MCF 10A (cell line): ENCODE measurements at regions not wholly inside any gene's neighbourhood (a gene's known extent, or its start where the extent isn't known, plus 50 kb on each side); places are given as distances from the start of the nearest gene placed in this dataset.

Source experiments
- BruUV-seq: library from RNA; stranded (reverse); fragments of 400-500 nt; replicated peaks from 2 replicates; lab custom pipeline; 2021; lab: Mats Ljungman, UMichigan
- CTCF ChIA-PET: fragments of 300-600 bp; sonication (Branson Sonifier 250); formaldehyde crosslinking; extraction: SDS; loops from one replicate; lab custom pipeline; 2021; ENCODE audit warnings: antibody characterized with exemption, inconsistent platforms; lab: Yijun Ruan, JAX
- POLR2A ChIA-PET: fragments of 300-600, 350-650 bp; sonication (Branson Sonifier 250); formaldehyde crosslinking; extraction: SDS; loops from one replicate; lab custom pipeline; 2020; ENCODE audit warnings: antibody characterized with exemption, inconsistent platforms; lab: Yijun Ruan, JAX
- DNase-seq: peaks from one replicate; pipeline ENCODE4 v3.0.0-alpha.2; 2018; ENCODE audit not compliant: unreplicated experiment
- H3K27ac Mint-ChIP-seq: one replicate; pipeline ENCODE4 v1.8.0; 2022; ENCODE audit warnings: mild to moderate bottlenecking, low read depth, mixed read lengths; ENCODE audit not compliant: unreplicated experiment
- H3K27me3 Mint-ChIP-seq: one replicate; pipeline ENCODE4 v1.8.0; 2022; ENCODE audit warnings: mixed read lengths; ENCODE audit not compliant: insufficient read depth, unreplicated experiment
- H3K36me3 Mint-ChIP-seq: one replicate; pipeline ENCODE4 v1.8.0; 2022; ENCODE audit warnings: mild to moderate bottlenecking, moderate library complexity, mixed read lengths; ENCODE audit not compliant: insufficient read depth, unreplicated experiment
- H3K4me1 Mint-ChIP-seq: one replicate; pipeline ENCODE4 v1.8.0; 2022; ENCODE audit warnings: mixed read lengths; ENCODE audit not compliant: insufficient read depth, unreplicated experiment
- H3K4me3 Mint-ChIP-seq: one replicate; pipeline ENCODE4 v1.8.0; 2022; ENCODE audit warnings: mild to moderate bottlenecking, moderate library complexity, mixed read lengths; ENCODE audit not compliant: unreplicated experiment
- H3K9me3 Mint-ChIP-seq: one replicate; pipeline ENCODE4 v1.8.0; 2022; ENCODE audit warnings: mixed read lengths; ENCODE audit not compliant: unreplicated experiment
- CTCF ChIP-seq: fragments of 200-600 bp; IDR thresholded peaks from one replicate; pipeline ENCODE4 v1.8.0; 2022; ENCODE audit warnings: antibody characterized with exemption, mild to moderate bottlenecking; ENCODE audit not compliant: unreplicated experiment
- intact Hi-C: fragments of 100-400 bp; cut with micrococcal nuclease; formaldehyde crosslinking; loops from 2 replicates; pipeline ENCODE4 v1.14.1; 2022

GRCh38 chr10:59561477-59562121 is 148.1 kb downstream of the SLC16A9 start:
- no peak overlapping the region for H3K27ac Mint-ChIP-seq
- DNase-seq = peak; percentile 34
- TF ChIP-seq CTCF = no peak
- H3K4me3 Mint-ChIP-seq = no peak overlapping the region
- ChIA-PET CTCF (interaction anchor here (0.6 to 1.0 kb wide), 4 partner anchors 12 to 303 kb away, joined by 3 to 5 read pairs (median 3); no protein-coding TSS in a partner anchor), POLR2A (no interaction called here)
- no TSS peak for BruUV-seq
- H3K4me1 Mint-ChIP-seq = no peaks in the 10 kb centered on the region
- H3K9me3 Mint-ChIP-seq = no peaks in the 10 kb centered on the region
- H3K36me3 Mint-ChIP-seq = no peaks in the 10 kb centered on the region
- peaks cover 19% of the 10 kb centered on the region for H3K27me3 Mint-ChIP-seq
- intact Hi-C loops = no loop called here

- H3K27ac Mint-ChIP-seq = no peak overlapping the region
- POLR2A ChIA-PET = no interaction called here
- no peak for TF ChIP-seq CTCF
- no TSS peak for BruUV-seq
- H3K36me3 Mint-ChIP-seq = no peaks in the 10 kb centered on the region
- CTCF ChIA-PET = interaction anchor here (0.6 to 0.8 kb wide), 2 partner anchors 28 to 303 kb away, joined by 3 read pairs; no protein-coding TSS in a partner anchor
- intact Hi-C loops = no loop called here
- DNase-seq = no peak
- no peak overlapping the region for H3K4me3 Mint-ChIP-seq
- H3K27me3 Mint-ChIP-seq = peaks cover 24% of the 10 kb centered on the region
- no peaks in the 10 kb centered on the region for H3K4me1 Mint-ChIP-seq
- no peaks in the 10 kb centered on the region for H3K9me3 Mint-ChIP-seq
Measured at GRCh38 chr10:59560990-59561389, 148.7 kb downstream of the SLC16A9 start.

- Mint-ChIP-seq H3K9me3 (no peaks in the 10 kb centered on the region), H3K36me3 (no peaks in the 10 kb centered on the region), H3K4me3 (no peak overlapping the region), H3K4me1 (no peaks in the 10 kb centered on the region), H3K27ac (no peak overlapping the region), H3K27me3 (peaks cover 32% of the 10 kb centered on the region)
- intact Hi-C loops = no loop called here
- no peak for DNase-seq
- ChIA-PET POLR2A (no interaction called here), CTCF (interaction anchor here (3.1 kb wide), 1 partner anchor 20 kb away, joined by 11 read pairs; no protein-coding TSS in a partner anchor)
- no TSS peak for BruUV-seq
- no peak for TF ChIP-seq CTCF
Measured at GRCh38 chr10:59560161-59560560, 149.5 kb downstream of the SLC16A9 start.

- intact Hi-C loops = no loop called here
- Mint-ChIP-seq H3K27ac (no peak overlapping the region), H3K27me3 (peaks cover 53% of the 10 kb centered on the region), H3K4me1 (no peaks in the 10 kb centered on the region), H3K4me3 (no peak overlapping the region), H3K9me3 (no peaks in the 10 kb centered on the region), H3K36me3 (no peaks in the 10 kb centered on the region)
- no peak for TF ChIP-seq CTCF
- POLR2A ChIA-PET = no interaction called here
- BruUV-seq = no TSS peak
- DNase-seq = no peak
- CTCF ChIA-PET = interaction anchor here (0.7 to 3.1 kb wide), 2 partner anchors 22 to 247 kb away, joined by 3 to 11 read pairs; no protein-coding TSS in a partner anchor
Measured at GRCh38 chr10:59558066-59558465, 151.6 kb downstream of the SLC16A9 start.
